OCI-LY7 (cell line): ENCODE measurements at regions not wholly inside any gene's neighbourhood (a gene's known extent, or its start where the extent isn't known, plus 50 kb on each side); places are given as distances from the start of the nearest gene placed in this dataset.

ENCODE experiments used
- BruUV-seq: library from RNA; stranded (reverse); fragments of 400-500 nt; replicated peaks from 2 replicates; lab custom pipeline; 2021; lab: Mats Ljungman, UMichigan
- CTCF ChIA-PET: fragments of 300-600 bp; sonication (Branson Sonifier 250); formaldehyde crosslinking; loops from one replicate; lab custom pipeline; 2022; ENCODE audit warnings: antibody characterized with exemption; ENCODE audit not compliant: unreplicated experiment; lab: Charles Lee
- POLR2A ChIA-PET: fragments of 300-600 bp; sonication (Branson Sonifier 250); formaldehyde crosslinking; loops from one replicate; lab custom pipeline; 2022; ENCODE audit warnings: antibody characterized with exemption; lab: Charles Lee
- DNase-seq: peaks from one replicate; pipeline ENCODE4 v3.0.0-alpha.2; 2015; ENCODE audit warnings: low spot score
- H2AFZ ChIP-seq: fragments of 200-600 bp; sonication (generic), shearing (Covaris generic); 2 replicates; pipeline ENCODE4 v1.6.1; 2014; ENCODE audit warnings: mild to moderate bottlenecking, antibody characterized with exemption, low read length, moderate library complexity
- H3K27ac ChIP-seq: fragments of 200-600 bp; sonication (generic); 2 replicates; pipeline ENCODE4 v1.5.1; 2014; ENCODE audit warnings: mixed run types, low read depth, mild to moderate bottlenecking, moderate library complexity, low read length, inconsistent platforms; ENCODE audit not compliant: poor library complexity, severe bottlenecking
- H3K36me3 ChIP-seq: fragments of 200-600 bp; sonication (generic); 2 replicates; pipeline ENCODE4 v1.6.1; 2014; ENCODE audit warnings: mild to moderate bottlenecking, antibody characterized with exemption, low read length, moderate library complexity, mixed read lengths; ENCODE audit not compliant: insufficient read depth
- H3K4me1 ChIP-seq: fragments of 200-600 bp; sonication (generic); 2 replicates; pipeline ENCODE4 v1.5.1; 2014; ENCODE audit warnings: mild to moderate bottlenecking, low read length; ENCODE audit not compliant: insufficient read depth, poor library complexity, severe bottlenecking
- H3K4me2 ChIP-seq: fragments of 200-600 bp; sonication (generic); 2 replicates; pipeline ENCODE4 v1.6.1; 2014; ENCODE audit warnings: mild to moderate bottlenecking, low read length
- H3K4me3 ChIP-seq: fragments of 200-600 bp; sonication (generic); 2 replicates; pipeline ENCODE4 v1.5.1; 2014; ENCODE audit warnings: mild to moderate bottlenecking, low read depth, low read length; ENCODE audit not compliant: poor library complexity, severe bottlenecking
- H3K79me2 ChIP-seq: fragments of 200-600 bp; sonication (generic); 2 replicates; pipeline ENCODE4 v1.6.1; 2016; ENCODE audit warnings: low read depth, mild to moderate bottlenecking, low read length, moderate library complexity, mixed read lengths; ENCODE audit not compliant: insufficient read depth
- H3K9me2 ChIP-seq: fragments of 200-600 bp; sonication (generic); 2 replicates; pipeline ENCODE4 v1.6.1; 2016; ENCODE audit warnings: mild to moderate bottlenecking, low read length, mixed read lengths; ENCODE audit not compliant: insufficient read depth
- H3K9me3 ChIP-seq: fragments of 200-600 bp; sonication (generic); 2 replicates; pipeline ENCODE4 v1.6.1; 2014; ENCODE audit warnings: mild to moderate bottlenecking, mixed run types, low read length, mixed read lengths
- H4K20me1 ChIP-seq: fragments of 200-600 bp; sonication (generic); 2 replicates; pipeline ENCODE4 v1.6.1; 2014; ENCODE audit warnings: mild to moderate bottlenecking, antibody characterized with exemption, low read length, moderate library complexity, mixed read lengths; ENCODE audit not compliant: insufficient read depth
- EZH2phosphoT487 ChIP-seq: fragments of 200-600 bp; sonication (generic); IDR thresholded peaks from 2 replicates; pipeline ENCODE4 v1.6.1; 2018; ENCODE audit warnings: low read depth, borderline replicate concordance, mild to moderate bottlenecking, mixed run types, antibody characterized with exemption, low read length, moderate library complexity, mixed read lengths
- intact Hi-C: fragments of 100-400 bp; cut with micrococcal nuclease; formaldehyde crosslinking; loops from one replicate; pipeline ENCODE4 v1.10.0; 2022; ENCODE audit not compliant: unreplicated experiment
- TF ChIP-seq, protein P1 (sequence below): fragments of 200-600 bp; sonication (generic); conservative IDR thresholded peaks from 2 replicates; pipeline ENCODE4 v1.5.1; 2014; ENCODE audit warnings: mild to moderate bottlenecking, antibody characterized with exemption, low read length, moderate library complexity, mixed read lengths

DNA sequence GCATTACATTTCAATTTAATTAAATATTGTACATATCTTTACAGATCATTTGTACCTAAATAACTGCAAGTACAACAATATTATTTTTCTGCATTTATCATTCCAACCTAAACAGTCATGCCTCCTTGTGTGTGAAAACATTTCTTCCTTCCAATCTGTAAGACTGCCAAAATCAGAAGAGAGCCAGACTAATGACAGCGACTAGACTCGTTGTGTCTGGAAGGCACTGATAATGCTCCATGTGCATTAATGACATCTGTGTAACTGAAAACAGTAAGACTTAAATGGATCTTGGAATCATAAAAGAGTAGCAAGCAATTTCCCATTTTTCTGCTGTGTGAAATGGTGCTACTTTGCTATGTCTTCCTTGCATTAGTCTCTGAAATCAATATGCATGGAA, 278.0 kb upstream of the DSEL start:
- Histone ChIP-seq H4K20me1 (no peaks in the 10 kb centered on the region), H3K9me2 (no peaks in the 10 kb centered on the region), H3K4me3 (no peak overlapping the region), H3K27ac (no peak overlapping the region), H3K79me2 (no peaks in the 10 kb centered on the region), H3K36me3 (no peaks in the 10 kb centered on the region), H2AFZ (no peak overlapping the region), H3K9me3 (no peaks in the 10 kb centered on the region), H3K4me2 (no peak overlapping the region), H3K4me1 (no peaks in the 10 kb centered on the region)
- BruUV-seq = no TSS peak
- no peak for DNase-seq
- CTCF ChIA-PET = no interaction called here
- intact Hi-C loops = no loop called here
- POLR2A ChIA-PET = no interaction called here
- no peak for TF ChIP-seq EZH2phosphoT487
- TF ChIP-seq, protein P1, sequence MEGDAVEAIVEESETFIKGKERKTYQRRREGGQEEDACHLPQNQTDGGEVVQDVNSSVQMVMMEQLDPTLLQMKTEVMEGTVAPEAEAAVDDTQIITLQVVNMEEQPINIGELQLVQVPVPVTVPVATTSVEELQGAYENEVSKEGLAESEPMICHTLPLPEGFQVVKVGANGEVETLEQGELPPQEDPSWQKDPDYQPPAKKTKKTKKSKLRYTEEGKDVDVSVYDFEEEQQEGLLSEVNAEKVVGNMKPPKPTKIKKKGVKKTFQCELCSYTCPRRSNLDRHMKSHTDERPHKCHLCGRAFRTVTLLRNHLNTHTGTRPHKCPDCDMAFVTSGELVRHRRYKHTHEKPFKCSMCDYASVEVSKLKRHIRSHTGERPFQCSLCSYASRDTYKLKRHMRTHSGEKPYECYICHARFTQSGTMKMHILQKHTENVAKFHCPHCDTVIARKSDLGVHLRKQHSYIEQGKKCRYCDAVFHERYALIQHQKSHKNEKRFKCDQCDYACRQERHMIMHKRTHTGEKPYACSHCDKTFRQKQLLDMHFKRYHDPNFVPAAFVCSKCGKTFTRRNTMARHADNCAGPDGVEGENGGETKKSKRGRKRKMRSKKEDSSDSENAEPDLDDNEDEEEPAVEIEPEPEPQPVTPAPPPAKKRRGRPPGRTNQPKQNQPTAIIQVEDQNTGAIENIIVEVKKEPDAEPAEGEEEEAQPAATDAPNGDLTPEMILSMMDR = no peak

DNA sequence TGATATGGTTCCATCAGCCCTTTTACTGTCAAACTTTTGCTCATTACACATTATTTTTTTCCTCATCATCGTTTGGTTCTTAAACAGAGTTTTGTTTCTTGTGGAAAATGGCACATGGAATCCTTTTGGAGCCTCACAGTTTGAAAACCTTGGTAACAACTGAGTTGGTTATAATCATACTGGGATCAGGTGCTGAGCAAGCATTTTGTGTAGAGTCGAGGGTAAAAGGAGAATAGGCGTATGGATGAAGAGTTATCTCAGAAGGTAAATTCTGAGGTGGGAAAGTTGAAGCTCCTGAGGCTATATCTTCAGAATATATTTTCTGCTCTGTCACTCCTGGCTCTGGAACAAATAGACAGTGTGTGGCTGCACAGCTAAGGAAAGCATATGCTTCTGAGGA, 274.0 kb upstream of the DSEL start:
- H3K9me2 ChIP-seq = no peaks in the 10 kb centered on the region
- H3K9me3 ChIP-seq = no peaks in the 10 kb centered on the region
- H4K20me1 ChIP-seq = no peaks in the 10 kb centered on the region
- intact Hi-C loops = no loop called here
- no peak for DNase-seq
- TF ChIP-seq EZH2phosphoT487 = no peak
- H3K79me2 ChIP-seq = no peaks in the 10 kb centered on the region
- no peaks in the 10 kb centered on the region for H3K36me3 ChIP-seq
- no peak overlapping the region for H3K4me2 ChIP-seq
- BruUV-seq = no TSS peak
- H3K27ac ChIP-seq = no peak overlapping the region
- CTCF ChIA-PET = no interaction called here
- H3K4me1 ChIP-seq = no peaks in the 10 kb centered on the region
- POLR2A ChIA-PET = no interaction called here
- no peak overlapping the region for H3K4me3 ChIP-seq
- H2AFZ ChIP-seq = no peak overlapping the region

DNA sequence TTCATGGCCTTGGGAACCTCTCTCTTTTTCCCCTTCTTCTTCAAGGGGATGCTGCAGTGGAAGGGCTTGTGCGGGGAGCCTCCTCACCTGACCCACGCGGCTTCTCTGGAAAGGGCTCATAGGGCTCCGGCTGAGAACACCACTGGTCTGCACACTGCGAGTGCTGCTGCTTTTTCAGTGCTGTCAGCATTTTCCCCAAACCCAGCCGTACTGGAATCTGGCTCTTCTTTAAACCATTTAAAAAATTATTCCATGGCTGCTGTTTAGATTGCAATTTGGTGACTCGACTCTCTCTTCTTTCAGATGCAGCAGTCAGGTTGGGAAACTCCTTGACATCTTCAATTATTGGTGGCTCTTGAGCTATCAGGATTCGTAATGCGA, 272.6 kb upstream of the DSEL start:
- Histone ChIP-seq H2AFZ (no peak overlapping the region), H3K4me3 (no peak overlapping the region), H3K4me1 (no peaks in the 10 kb centered on the region), H3K4me2 (no peak overlapping the region), H3K9me3 (no peaks in the 10 kb centered on the region), H3K27ac (no peak overlapping the region), H3K9me2 (no peaks in the 10 kb centered on the region), H3K79me2 (no peaks in the 10 kb centered on the region), H3K36me3 (no peaks in the 10 kb centered on the region), H4K20me1 (no peaks in the 10 kb centered on the region)
- TF ChIP-seq EZH2phosphoT487 = no peak
- TF ChIP-seq, protein P1 = no peak
- DNase-seq = no peak
- no TSS peak for BruUV-seq
- POLR2A ChIA-PET = interaction anchor here (0.7 kb wide), 1 partner anchor 56 kb away, joined by 3 read pairs; no protein-coding TSS in a partner anchor
- CTCF ChIA-PET = no interaction called here
- intact Hi-C loops = no loop called here
